Left ventricle myocardium inferior (tissue), 1 donor: ENCODE measurements at regions not wholly inside any gene's neighbourhood (a gene's known extent, or its start where the extent isn't known, plus 50 kb on each side); places are given as distances from the start of the nearest gene placed in this dataset.

Experiments used
- DNase-seq: peaks from one replicate; pipeline ENCODE4 v3.0.0-alpha.2; 2020
- H3K27ac ChIP-seq: fragments of 200-600 bp; replicated peaks from 2 replicates; pipeline ENCODE4 v1.8.0; 2021
- H3K27me3 ChIP-seq: fragments of 200-600 bp; 2 replicates; pipeline ENCODE4 v1.8.0; 2021; ENCODE audit warnings: low read depth
- H3K36me3 ChIP-seq: fragments of 200-600 bp; 2 replicates; pipeline ENCODE4 v1.8.0; 2021
- H3K4me1 ChIP-seq: fragments of 200-600 bp; 2 replicates; pipeline ENCODE4 v1.8.0; 2021
- H3K4me3 ChIP-seq: fragments of 200-600 bp; 2 replicates; pipeline ENCODE4 v1.8.0; 2021; ENCODE audit warnings: mild to moderate bottlenecking, moderate library complexity
- H3K9me3 ChIP-seq: fragments of 200-600 bp; replicated peaks from 2 replicates; pipeline ENCODE4 v1.8.0; 2021
- CTCF ChIP-seq: fragments of 200-600 bp; IDR thresholded peaks from 2 replicates; pipeline ENCODE4 v1.8.0; 2021; ENCODE audit warnings: antibody characterized with exemption, mild to moderate bottlenecking, borderline replicate concordance
- intact Hi-C: fragments of 100-400 bp; cut with micrococcal nuclease; formaldehyde crosslinking; loops from one replicate; pipeline ENCODE4 v1.11.0; 2022
- donor health status: DM: no; HTN: yes; CAD: no; lungs with severe emphysema.

GRCh38 chr4:189787216-189788031 is 153.2 kb upstream of the FRG1 start:
- H3K9me3 ChIP-seq: peaks cover 7% of the 10 kb centered on the region
- no peak for DNase-seq
- no peaks in the 10 kb centered on the region for H3K4me1 ChIP-seq
- TF ChIP-seq CTCF: no peak
- H3K36me3 ChIP-seq: no peaks in the 10 kb centered on the region
- intact Hi-C loops: no loop called here
- no peak overlapping the region for H3K4me3 ChIP-seq
- no peaks in the 10 kb centered on the region for H3K27me3 ChIP-seq
- H3K27ac ChIP-seq: no peak overlapping the region

GRCh38 chr4:189792924-189793618 is 147.6 kb upstream of the FRG1 start:
- Histone ChIP-seq H3K27ac (no peak overlapping the region), H3K9me3 (no peaks in the 10 kb centered on the region), H3K4me3 (peak overlapping the region; percentile 50), H3K4me1 (peaks cover 8% of the 10 kb centered on the region), H3K36me3 (no peaks in the 10 kb centered on the region), H3K27me3 (no peaks in the 10 kb centered on the region)
- peak; percentile 95 for TF ChIP-seq CTCF
- intact Hi-C loops: no loop called here
- DNase-seq: peak; percentile 49

GRCh38 chr4:189800545-189801088 is 140.1 kb upstream of the FRG1 start:
- no peak for TF ChIP-seq CTCF
- no peaks in the 10 kb centered on the region for H3K27me3 ChIP-seq

GRCh38 chr4:189802884-189803283 is 137.8 kb upstream of the FRG1 start:
- no peaks in the 10 kb centered on the region for H3K36me3 ChIP-seq
- no peak overlapping the region for H3K4me3 ChIP-seq
- H3K27ac ChIP-seq: no peak overlapping the region
- intact Hi-C loops: no loop called here
- H3K4me1 ChIP-seq: peaks cover 7% of the 10 kb centered on the region
- H3K27me3 ChIP-seq: no peaks in the 10 kb centered on the region
- TF ChIP-seq CTCF: no peak
- DNase-seq: no peak
- H3K9me3 ChIP-seq: peaks cover 13% of the 10 kb centered on the region

More at GRCh38 chr4:189800545-189801088, 140.1 kb upstream of the FRG1 start:
- H3K36me3 ChIP-seq: no peaks in the 10 kb centered on the region
- H3K4me3 ChIP-seq: no peak overlapping the region
- intact Hi-C loops: no loop called here
- H3K27ac ChIP-seq: no peak overlapping the region
- DNase-seq: no peak
- no peaks in the 10 kb centered on the region for H3K9me3 ChIP-seq
- peaks cover 7% of the 10 kb centered on the region for H3K4me1 ChIP-seq

GRCh38 chr4:189804894-189805293 is 135.8 kb upstream of the FRG1 start:
- intact Hi-C loops: no loop called here
- DNase-seq: peak; percentile 47
- H3K27me3 ChIP-seq: no peaks in the 10 kb centered on the region

More at GRCh38 chr4:189804894-189805293, 135.8 kb upstream of the FRG1 start:
- Histone ChIP-seq H3K9me3 (peaks cover 13% of the 10 kb centered on the region), H3K4me1 (peaks cover 7% of the 10 kb centered on the region), H3K36me3 (no peaks in the 10 kb centered on the region), H3K27ac (no peak overlapping the region), H3K4me3 (no peak overlapping the region)
- no peak for TF ChIP-seq CTCF
